ENCODE measurements at regions not wholly inside any gene's neighbourhood (a gene's known extent, or its start where the extent isn't known, plus 50 kb on each side); places are given as distances from the start of the nearest gene placed in this dataset.
A peak's percentile ranks its signal among the peaks of the same experiment; 100 is the strongest.

DNA sequence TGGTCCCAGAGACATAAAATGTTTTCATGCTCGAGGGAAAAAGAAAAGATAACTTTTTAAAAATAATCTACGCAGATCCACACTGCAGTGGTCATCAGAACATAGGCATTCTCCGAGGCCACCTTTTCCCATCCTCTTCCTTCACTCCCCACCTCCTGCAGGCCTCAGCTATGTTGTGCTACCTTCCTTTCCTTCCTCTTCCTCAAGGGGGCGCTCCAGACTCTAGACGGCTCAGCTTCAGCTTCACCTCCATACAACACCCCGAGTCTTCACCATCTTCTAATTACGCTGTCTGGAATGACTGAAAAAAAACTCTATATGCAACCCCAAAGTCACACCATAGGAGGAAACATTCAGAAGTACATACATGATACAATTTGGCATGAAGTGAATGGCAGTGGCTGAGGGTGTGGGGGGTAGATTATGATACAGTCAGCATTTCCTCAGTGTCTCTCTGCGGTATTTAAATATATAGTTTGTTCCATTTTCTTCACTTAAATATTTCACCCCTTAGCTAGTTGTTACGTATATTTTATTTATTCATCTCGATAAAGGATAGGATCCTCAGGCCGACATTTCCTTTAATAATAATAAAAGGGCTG, 583.6 kb downstream of the IRS1 start:
- Histone ChIP-seq H2AFZ (ENCODE audit: low read length) (no peak overlapping the region), H4K20me1 (ENCODE audit: control insufficient read depth, extremely low read depth, insufficient read depth, low read length) (no peaks in the 10 kb centered on the region), H3K9me3 (ENCODE audit: control insufficient read depth, insufficient read depth, low read depth, low read length) (no peaks in the 10 kb centered on the region), H3K36me3 (ENCODE audit: control insufficient read depth, insufficient read depth, low read length) (no peaks in the 10 kb centered on the region), H3K4me2 (ENCODE audit: extremely low read depth, insufficient read depth, low read length) (no peak overlapping the region), H3K79me2 (ENCODE audit: control insufficient read depth, insufficient read depth, low read length) (no peaks in the 10 kb centered on the region), H3K27me3 (ENCODE audit: control insufficient read depth, insufficient read depth, low read length) (no peaks in the 10 kb centered on the region), H3K4me1 (ENCODE audit: control insufficient read depth, extremely low read depth, insufficient read depth, low read length) (peaks cover 3% of the 10 kb centered on the region), H3K4me3 (replicated peaks in 1 of 4; ENCODE audit: control extremely low read depth in 1 of 4, insufficient read depth in 1 of 4, low read depth in 3 of 4, low read length in 4 of 4) (no peak overlapping the region), H3K9ac (ENCODE audit: insufficient read depth, low read length) (no peak overlapping the region), H3K27ac (ENCODE audit: insufficient read depth, low read length) (no peak overlapping the region)
- peak; percentile 43 to 61 for DNase-seq (ENCODE audit: low read depth in 2 of 2)
- TF ChIP-seq EZH2 (IDR thresholded peaks at IDR 0.05; ENCODE audit: low read length, missing control alignments): no peak
- TF ChIP-seq, protein P1, sequence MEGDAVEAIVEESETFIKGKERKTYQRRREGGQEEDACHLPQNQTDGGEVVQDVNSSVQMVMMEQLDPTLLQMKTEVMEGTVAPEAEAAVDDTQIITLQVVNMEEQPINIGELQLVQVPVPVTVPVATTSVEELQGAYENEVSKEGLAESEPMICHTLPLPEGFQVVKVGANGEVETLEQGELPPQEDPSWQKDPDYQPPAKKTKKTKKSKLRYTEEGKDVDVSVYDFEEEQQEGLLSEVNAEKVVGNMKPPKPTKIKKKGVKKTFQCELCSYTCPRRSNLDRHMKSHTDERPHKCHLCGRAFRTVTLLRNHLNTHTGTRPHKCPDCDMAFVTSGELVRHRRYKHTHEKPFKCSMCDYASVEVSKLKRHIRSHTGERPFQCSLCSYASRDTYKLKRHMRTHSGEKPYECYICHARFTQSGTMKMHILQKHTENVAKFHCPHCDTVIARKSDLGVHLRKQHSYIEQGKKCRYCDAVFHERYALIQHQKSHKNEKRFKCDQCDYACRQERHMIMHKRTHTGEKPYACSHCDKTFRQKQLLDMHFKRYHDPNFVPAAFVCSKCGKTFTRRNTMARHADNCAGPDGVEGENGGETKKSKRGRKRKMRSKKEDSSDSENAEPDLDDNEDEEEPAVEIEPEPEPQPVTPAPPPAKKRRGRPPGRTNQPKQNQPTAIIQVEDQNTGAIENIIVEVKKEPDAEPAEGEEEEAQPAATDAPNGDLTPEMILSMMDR (conservative IDR thresholded peaks at IDR 0.05 in 1 of 2, IDR thresholded peaks at IDR 0.05 in 1 of 2; ENCODE audit: low read depth in 1 of 2, low read length in 2 of 2): peak; percentile 56 to 67

DNA sequence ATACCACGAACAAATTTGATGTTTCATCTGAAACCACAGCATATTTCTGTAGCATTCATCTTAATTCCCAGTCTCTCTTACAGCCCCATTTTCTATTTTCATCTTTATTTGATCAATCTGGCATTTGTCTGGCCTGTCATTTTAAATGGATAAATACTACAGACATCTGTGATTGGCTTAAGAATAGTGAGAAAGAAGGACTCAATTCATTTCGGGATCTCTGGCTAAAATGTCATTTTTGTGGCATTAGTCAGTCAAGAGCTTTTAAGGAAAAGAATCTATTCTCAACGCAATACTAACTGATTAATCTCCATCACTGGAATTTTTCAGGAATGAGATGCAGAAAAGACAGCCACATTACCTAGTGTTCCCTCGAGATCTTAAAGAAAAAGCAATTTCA, 585.9 kb downstream of the IRS1 start:
- no peaks in the 10 kb centered on the region for H3K27me3 ChIP-seq (ENCODE audit: control insufficient read depth, insufficient read depth, low read length)

DNA sequence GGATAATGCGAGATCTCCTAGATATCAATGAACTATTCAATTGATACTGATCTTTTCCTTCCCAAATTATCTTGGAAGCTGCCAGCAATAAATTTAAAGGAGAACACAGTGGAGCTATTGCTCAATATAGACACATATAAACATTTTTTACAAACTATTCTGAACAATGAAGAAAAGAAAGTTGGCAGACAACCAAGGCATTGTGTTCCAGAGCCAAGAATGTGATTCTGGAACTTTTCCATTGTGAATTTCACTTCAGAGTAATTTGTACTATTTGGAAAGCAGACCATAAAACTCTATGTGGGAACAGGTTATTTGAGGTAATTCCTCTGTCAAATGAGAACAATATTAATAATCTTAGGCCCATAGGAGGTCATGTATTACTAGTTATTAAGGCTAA, 588.2 kb downstream of the IRS1 start:
- Histone ChIP-seq H2AFZ (ENCODE audit: low read length) (no peak overlapping the region), H3K4me2 (ENCODE audit: extremely low read depth, insufficient read depth, low read length) (no peak overlapping the region), H3K9ac (ENCODE audit: insufficient read depth, low read length) (no peak overlapping the region), H3K36me3 (ENCODE audit: control insufficient read depth, insufficient read depth, low read length) (no peaks in the 10 kb centered on the region), H3K9me3 (ENCODE audit: control insufficient read depth, insufficient read depth, low read depth, low read length) (no peaks in the 10 kb centered on the region), H3K79me2 (ENCODE audit: control insufficient read depth, insufficient read depth, low read length) (no peaks in the 10 kb centered on the region), H3K4me1 (ENCODE audit: control insufficient read depth, extremely low read depth, insufficient read depth, low read length) (peaks cover 3% of the 10 kb centered on the region), H4K20me1 (ENCODE audit: control insufficient read depth, extremely low read depth, insufficient read depth, low read length) (no peaks in the 10 kb centered on the region), H3K27ac (ENCODE audit: insufficient read depth, low read length) (no peak overlapping the region), H3K27me3 (ENCODE audit: control insufficient read depth, insufficient read depth, low read length) (no peaks in the 10 kb centered on the region), H3K4me3 (replicated peaks in 1 of 4; ENCODE audit: control extremely low read depth in 1 of 4, insufficient read depth in 1 of 4, low read depth in 3 of 4, low read length in 4 of 4) (no peak overlapping the region)
- DNase-seq (ENCODE audit: low read depth in 2 of 2): peak; percentile 81 to 90
- TF ChIP-seq EZH2 (IDR thresholded peaks at IDR 0.05; ENCODE audit: low read length, missing control alignments): no peak
- TF ChIP-seq, protein P1 (conservative IDR thresholded peaks at IDR 0.05 in 1 of 2, IDR thresholded peaks at IDR 0.05 in 1 of 2; ENCODE audit: low read depth in 1 of 2, low read length in 2 of 2): no peak

More for the DNA sequence above, 585.9 kb downstream of the IRS1 start:
- H2AFZ ChIP-seq (ENCODE audit: low read length): no peak overlapping the region
- DNase-seq (ENCODE audit: low read depth in 2 of 2): peak; percentile 71 to 94
- no peaks in the 10 kb centered on the region for H3K36me3 ChIP-seq (ENCODE audit: control insufficient read depth, insufficient read depth, low read length)
- peak overlapping the region; percentile 39 for H3K4me2 ChIP-seq (ENCODE audit: extremely low read depth, insufficient read depth, low read length)
- TF ChIP-seq, protein P1 (conservative IDR thresholded peaks at IDR 0.05 in 1 of 2, IDR thresholded peaks at IDR 0.05 in 1 of 2; ENCODE audit: low read depth in 1 of 2, low read length in 2 of 2): no peak
- TF ChIP-seq EZH2 (IDR thresholded peaks at IDR 0.05; ENCODE audit: low read length, missing control alignments): no peak
- no peaks in the 10 kb centered on the region for H3K79me2 ChIP-seq (ENCODE audit: control insufficient read depth, insufficient read depth, low read length)
- H3K9ac ChIP-seq (ENCODE audit: insufficient read depth, low read length): no peak overlapping the region
- H4K20me1 ChIP-seq (ENCODE audit: control insufficient read depth, extremely low read depth, insufficient read depth, low read length): no peaks in the 10 kb centered on the region
- H3K4me1 ChIP-seq (ENCODE audit: control insufficient read depth, extremely low read depth, insufficient read depth, low read length): peaks cover 3% of the 10 kb centered on the region
- peak overlapping the region; percentile 34 for H3K27ac ChIP-seq (ENCODE audit: insufficient read depth, low read length)
- H3K9me3 ChIP-seq (ENCODE audit: control insufficient read depth, insufficient read depth, low read depth, low read length): no peaks in the 10 kb centered on the region
- peak overlapping the region in 1 of 4 experiments; percentile 21 for H3K4me3 ChIP-seq (replicated peaks in 1 of 4; ENCODE audit: control extremely low read depth in 1 of 4, insufficient read depth in 1 of 4, low read depth in 3 of 4, low read length in 4 of 4)
